CD14-positive monocyte (primary cell): ENCODE measurements at regions not wholly inside any gene's neighbourhood (a gene's known extent, or its start where the extent isn't known, plus 50 kb on each side); places are given as distances from the start of the nearest gene placed in this dataset.

Experiments
- DNase-seq, 3 donors: peaks; one replicate each; pipeline ENCODE4 v3.0.0-alpha.2; 2011 to 2022
- H2AFZ ChIP-seq: 2 replicates; pipeline ENCODE4 v1.6.0; 2012; ENCODE audit warnings: mild to moderate bottlenecking, low read depth, low read length, inconsistent platforms; ENCODE audit not compliant: insufficient read depth, poor library complexity, severe bottlenecking
- H3K27ac ChIP-seq, 2 donors: 1 replicate in 1 of 2; 2 replicates in 1 of 2; pipeline ENCODE4 v1.5.1; 2012 to 2013; ENCODE audit warnings: low read length in 2 of 2, control low read depth in 1 of 2, inconsistent platforms in 1 of 2, low read depth in 1 of 2, mild to moderate bottlenecking in 1 of 2
- H3K27me3 ChIP-seq, 2 donors: one replicate each; pipeline versions ENCODE4 v1.6.0 to v1.6.1; 2011 to 2013; ENCODE audit warnings: low read length in 2 of 2; ENCODE audit not compliant: control insufficient read depth in 2 of 2, insufficient read depth in 2 of 2
- H3K36me3 ChIP-seq, 2 donors: replicated peaks in 1 of 2; 1 replicate in 1 of 2; 2 replicates in 1 of 2; pipeline versions ENCODE4 v1.5.1 to v1.6.1; 2012 to 2013; ENCODE audit warnings: low read length in 2 of 2, control low read depth in 1 of 2, inconsistent platforms in 1 of 2, mild to moderate bottlenecking in 1 of 2; ENCODE audit not compliant: insufficient read depth in 2 of 2, control insufficient read depth in 1 of 2
- H3K4me1 ChIP-seq, 2 donors: 1 replicate in 1 of 2; 2 replicates in 1 of 2; pipeline versions ENCODE4 v1.5.1 to v1.6.1; 2012 to 2013; ENCODE audit warnings: low read length in 2 of 2, control low read depth in 1 of 2, inconsistent platforms in 1 of 2, mild to moderate bottlenecking in 1 of 2, moderate library complexity in 1 of 2; ENCODE audit not compliant: insufficient read depth in 2 of 2, control insufficient read depth in 1 of 2
- H3K4me2 ChIP-seq: replicated peaks from 2 replicates; pipeline ENCODE3; 2012; ENCODE audit warnings: low read length, moderate library complexity, mild to moderate bottlenecking; ENCODE audit not compliant: poor library complexity, severe bottlenecking; ENCODE audit errors: extremely low read depth
- H3K4me3 ChIP-seq, 3 experiments: fragments of 200-600 bp in 1 of 3; sonication (generic) in 1 of 3; replicated peaks in 1 of 3; 1 replicate in 2 of 3; 2 replicates in 1 of 3; pipeline ENCODE4 v1.5.1; 2011 to 2013; ENCODE audit warnings: low read length in 3 of 3, mild to moderate bottlenecking in 3 of 3, control low read depth in 2 of 3, low read depth in 2 of 3, inconsistent platforms in 1 of 3, moderate library complexity in 1 of 3
- H3K79me2 ChIP-seq: 2 replicates; pipeline ENCODE4 v1.6.0; 2012; ENCODE audit warnings: mild to moderate bottlenecking, control low read depth, inconsistent platforms, low read length, moderate library complexity; ENCODE audit not compliant: insufficient read depth
- H3K9ac ChIP-seq: 2 replicates; pipeline ENCODE4 v1.6.0; 2017; ENCODE audit warnings: low read length, mild to moderate bottlenecking; ENCODE audit not compliant: insufficient read depth, poor library complexity, severe bottlenecking
- H3K9me3 ChIP-seq, 2 donors: replicated peaks in 1 of 2; 1 replicate in 1 of 2; 2 replicates in 1 of 2; pipeline versions ENCODE4 v1.5.1 to v1.6.1; 2012 to 2013; ENCODE audit warnings: low read length in 2 of 2, control low read depth in 1 of 2; ENCODE audit not compliant: control insufficient read depth in 1 of 2, insufficient read depth in 1 of 2
- H4K20me1 ChIP-seq: 2 replicates; pipeline ENCODE4 v1.6.0; 2012; ENCODE audit warnings: mild to moderate bottlenecking, low read length, control low read depth, moderate library complexity; ENCODE audit not compliant: insufficient read depth
- H3K27ac Mint-ChIP-seq, 7 donors: one replicate each; pipeline ENCODE4 v1.8.0; 2020; ENCODE audit warnings: mild to moderate bottlenecking in 7 of 7, mixed read lengths in 7 of 7, moderate library complexity in 6 of 7, inconsistent platforms in 2 of 7
- H3K27me3 Mint-ChIP-seq, 3 donors: one replicate each; pipeline ENCODE4 v1.8.0; 2021 to 2022; ENCODE audit warnings: low read depth in 3 of 3, mild to moderate bottlenecking in 3 of 3, mixed read lengths in 3 of 3, moderate library complexity in 3 of 3, inconsistent platforms in 1 of 3
- H3K36me3 Mint-ChIP-seq, 2 donors: one replicate each; pipeline ENCODE4 v1.8.0; 2020; ENCODE audit warnings: mixed read lengths in 2 of 2, inconsistent platforms in 1 of 2, mild to moderate bottlenecking in 1 of 2
- H3K4me1 Mint-ChIP-seq: one replicate; pipeline ENCODE4 v1.8.0; 2020; ENCODE audit warnings: mild to moderate bottlenecking, mixed read lengths
- H3K4me3 Mint-ChIP-seq, 2 donors: one replicate each; pipeline ENCODE4 v1.8.0; 2020; ENCODE audit warnings: mild to moderate bottlenecking in 2 of 2, mixed read lengths in 2 of 2, moderate library complexity in 1 of 2
- H3K9me3 Mint-ChIP-seq, 7 donors: one replicate each; pipeline ENCODE4 v1.8.0; 2020 to 2022; ENCODE audit warnings: mixed read lengths in 7 of 7, mild to moderate bottlenecking in 6 of 7, moderate library complexity in 6 of 7, inconsistent platforms in 2 of 7
- CTCF ChIP-seq: fragments of 200-600 bp; IDR thresholded peaks from one replicate; pipeline ENCODE4 v1.8.0; 2022; ENCODE audit warnings: antibody characterized with exemption, mild to moderate bottlenecking
- WGBS: methylation state at CpG from one replicate; pipeline ENCODE4 v1.1.5; 2013; ENCODE audit warnings: missing lambda C conversion rate; ENCODE audit not compliant: insufficient coverage; 5-methylcytosine and 5-hydroxymethylcytosine counted together
- intact Hi-C, 2 donors: fragments of 100-400 bp; cut with micrococcal nuclease; formaldehyde crosslinking; loops; one replicate each; pipeline versions ENCODE4 v1.15.0 to v1.15.1; 2023

GRCh38 chr22:42199025-42199424 lies 68.4 kb upstream of the CYP2D6 start:
- no peak overlapping the region for H3K27ac Mint-ChIP-seq
- Histone ChIP-seq H4K20me1 (peaks cover 85% of the 10 kb centered on the region), H3K4me1 (peaks cover 16 to 23% of the 10 kb centered on the region in 2 donors), H3K79me2 (peaks cover 79% of the 10 kb centered on the region), H3K4me3 (no peak overlapping the region), H3K27me3 (no peaks in the 10 kb centered on the region), H3K36me3 (peaks cover 0 to 20% of the 10 kb centered on the region in 2 donors), H3K4me2 (no peak overlapping the region), H3K9me3 (no peaks in the 10 kb centered on the region), H2AFZ (no peak overlapping the region), H3K9ac (no peak overlapping the region), H3K27ac (no peak overlapping the region)
- no peak for TF ChIP-seq CTCF
- DNase-seq: no peak
- intact Hi-C loops: no loop called here
- H3K4me1 Mint-ChIP-seq: peaks cover 24% of the 10 kb centered on the region
- WGBS: no CpG with 5 or more reads among the region's 5 CpGs
- H3K4me3 Mint-ChIP-seq: no peak overlapping the region
- no peaks in the 10 kb centered on the region for H3K9me3 Mint-ChIP-seq
- peaks cover 0 to 2% (median 0%) of the 10 kb centered on the region in 3 donors for H3K27me3 Mint-ChIP-seq
- peaks cover 18 to 26% of the 10 kb centered on the region in 2 donors for H3K36me3 Mint-ChIP-seq

- TF ChIP-seq CTCF: no peak
- H3K27ac Mint-ChIP-seq: no peak overlapping the region
- Histone ChIP-seq H3K4me3 (no peak overlapping the region), H2AFZ (no peak overlapping the region), H3K4me1 (peaks cover 13 to 16% of the 10 kb centered on the region in 2 donors), H3K79me2 (peaks cover 78% of the 10 kb centered on the region), H3K9ac (no peak overlapping the region), H3K4me2 (no peak overlapping the region), H4K20me1 (peaks cover 86% of the 10 kb centered on the region), H3K9me3 (no peaks in the 10 kb centered on the region), H3K27ac (no peak overlapping the region), H3K27me3 (no peaks in the 10 kb centered on the region), H3K36me3 (peaks cover 0 to 20% of the 10 kb centered on the region in 2 donors)
- no peak for DNase-seq
- intact Hi-C loops: no loop called here
- no CpG with 5 or more reads among the region's 3 CpGs for WGBS
- peaks cover 18 to 26% of the 10 kb centered on the region in 2 donors for H3K36me3 Mint-ChIP-seq
- peaks cover 0 to 2% (median 0%) of the 10 kb centered on the region in 3 donors for H3K27me3 Mint-ChIP-seq
- no peak overlapping the region for H3K4me3 Mint-ChIP-seq
- H3K4me1 Mint-ChIP-seq: peaks cover 17% of the 10 kb centered on the region
- H3K9me3 Mint-ChIP-seq: no peaks in the 10 kb centered on the region
Measured at GRCh38 chr22:42198226-42198625, 67.6 kb upstream of the CYP2D6 start.
